GM23338 (cell line): ENCODE measurements at regions not wholly inside any gene's neighbourhood (a gene's known extent, or its start where the extent isn't known, plus 50 kb on each side); places are given as distances from the start of the nearest gene placed in this dataset.
A peak's percentile ranks its signal among the peaks of the same experiment; 100 is the strongest.

Experiments
- CREB1 ChIP-seq: fragments of 250-450 bp; sonication (Bioruptor Pico); IDR thresholded peaks from 2 replicates; pipeline ENCODE4 v1.5.0; 2020; ENCODE audit warnings: low read depth, mild to moderate bottlenecking, moderate library complexity
- CTCF ChIP-seq, 2 experiments: fragments of 200-600 bp in 1 of 2; sonication (generic) in 1 of 2; conservative IDR thresholded peaks; 2 replicates each; pipeline versions ENCODE4 v1.5.1 to v1.6.1; 2016 to 2017; ENCODE audit warnings: antibody characterized with exemption in 2 of 2, low read depth in 2 of 2, mild to moderate bottlenecking in 2 of 2, moderate library complexity in 1 of 2
- ETS1 ChIP-seq: IDR thresholded peaks from 2 replicates; pipeline ENCODE4 v1.6.1; 2016; ENCODE audit warnings: antibody characterized with exemption
- EZH2 ChIP-seq: fragments of 200-600 bp; sonication (generic); IDR thresholded peaks from one replicate; pipeline ENCODE4 v1.8.0; 2017; ENCODE audit warnings: antibody characterized with exemption, mild to moderate bottlenecking, low read depth; ENCODE audit not compliant: unreplicated experiment
- EZH2phosphoT487 ChIP-seq: fragments of 200-600 bp; sonication (generic); IDR thresholded peaks from one replicate; pipeline ENCODE4 v1.8.1; 2018; ENCODE audit warnings: antibody characterized with exemption; ENCODE audit not compliant: unreplicated experiment
- POLR2AphosphoS5 ChIP-seq: IDR thresholded peaks from 2 replicates; pipeline ENCODE4 v1.6.1; 2016; ENCODE audit warnings: antibody characterized with exemption, low read depth

DNA sequence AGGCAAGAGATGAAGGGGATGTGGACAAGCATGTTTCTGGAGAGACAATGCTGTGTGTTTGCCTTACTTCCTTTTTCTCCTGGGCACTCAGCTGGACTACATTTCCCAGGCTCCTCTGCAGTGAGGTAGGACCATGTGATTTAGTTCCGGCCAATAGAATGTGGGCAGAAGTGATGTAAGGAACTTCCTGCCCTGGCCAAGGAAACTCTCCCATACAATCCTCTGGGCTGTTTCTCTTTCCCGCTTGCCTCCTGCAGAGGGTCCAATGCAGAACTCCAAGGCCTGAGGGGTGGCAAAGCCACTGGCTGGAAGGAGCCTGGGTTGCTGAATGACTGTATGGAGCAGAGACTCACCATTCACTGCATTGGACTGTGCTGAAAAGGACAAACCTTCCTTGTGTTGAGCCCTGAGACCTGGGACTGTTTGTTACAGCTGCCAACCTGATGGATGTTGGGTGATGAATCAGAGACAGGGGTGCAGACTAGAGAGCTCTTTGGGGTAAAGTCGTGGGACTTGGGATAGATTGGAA, 82.7 kb upstream of the SLC6A6 start:
- TF ChIP-seq EZH2phosphoT487 = no peak
- TF ChIP-seq POLR2AphosphoS5 = peak; percentile 62
- TF ChIP-seq CTCF (conservative IDR thresholded peaks at IDR 0.05; ENCODE audit: low read depth in 2 of 2) = no peak
- TF ChIP-seq CREB1 (CRISPR knock-in tag) = peak; percentile 82
- TF ChIP-seq ETS1 = peak; percentile 91
- TF ChIP-seq EZH2 = no peak
